ENCODE measurements at regions not wholly inside any gene's neighbourhood (a gene's known extent, or its start where the extent isn't known, plus 50 kb on each side); places are given as distances from the start of the nearest gene placed in this dataset.

- no peak for TF ChIP-seq CTCF (conservative IDR thresholded peaks at IDR 0.05; ENCODE audit: low read depth, low read length)
- no peak for TF ChIP-seq EZH2phosphoT487 (IDR thresholded peaks at IDR 0.05; ENCODE audit: borderline replicate concordance, low read length)
- no peak for TF ChIP-seq EZH2 (IDR thresholded peaks at IDR 0.05; ENCODE audit: low read length, unreplicated experiment)
These were observed 114.1 kb upstream of the GALNT2 start for GRCh38 chr1:229952670-229953520.
